Heart right ventricle (tissue), 16 donors: ENCODE measurements at regions not wholly inside any gene's neighbourhood (a gene's known extent, or its start where the extent isn't known, plus 50 kb on each side); places are given as distances from the start of the nearest gene placed in this dataset.
A peak's percentile ranks its signal among the peaks of the same experiment; 100 is the strongest.

ENCODE experiments used
- ATAC-seq, 8 donors: fragments of 200-7000 bp; cut with Tn5 transposase; one replicate each; pipeline ENCODE4 v1.9.1; 2020; ENCODE audit warnings: mild to moderate bottlenecking in 8 of 8, moderate library complexity in 8 of 8, moderate number of reproducible peaks in 1 of 8
- DNase-seq, 2 donors: peaks; one replicate each; pipeline ENCODE4 v3.0.0-alpha.2; 2020
- H3K27ac ChIP-seq, 10 donors: fragments of 200-600 bp; sonication (generic) in 2 of 10; one replicate each; pipeline versions ENCODE4 v1.5.0 to v1.8.0; 2020 to 2022; ENCODE audit warnings: mild to moderate bottlenecking in 3 of 10
- H3K27me3 ChIP-seq, 7 donors: fragments of 200-600 bp; one replicate each; pipeline ENCODE4 v1.8.0; 2021 to 2022; ENCODE audit warnings: mild to moderate bottlenecking in 2 of 7
- H3K36me3 ChIP-seq, 9 donors: fragments of 200-600 bp; sonication (generic) in 1 of 9; one replicate each; pipeline versions ENCODE4 v1.5.0 to v1.8.0; 2020 to 2022; ENCODE audit warnings: mild to moderate bottlenecking in 2 of 9
- H3K4me1 ChIP-seq, 9 donors: fragments of 200-600 bp; sonication (generic) in 1 of 9; one replicate each; pipeline versions ENCODE4 v1.5.0 to v1.8.0; 2020 to 2022; ENCODE audit warnings: mild to moderate bottlenecking in 4 of 9
- H3K4me3 ChIP-seq, 10 donors: fragments of 200-600 bp; sonication (generic) in 2 of 10; one replicate each; pipeline versions ENCODE4 v1.5.0 to v1.8.0; 2020 to 2022; ENCODE audit warnings: mild to moderate bottlenecking in 7 of 10, moderate library complexity in 2 of 10
- H3K9me3 ChIP-seq, 11 donors: fragments of 200-600 bp in 10 of 11; sonication (generic) in 2 of 11; one replicate each; pipeline versions ENCODE4 v1.5.0 to v1.8.0; 2013 to 2022; ENCODE audit warnings: mild to moderate bottlenecking in 2 of 11, control low read depth in 1 of 11, moderate library complexity in 1 of 11
- CTCF ChIP-seq, 9 donors: fragments of 200-600 bp; sonication (generic) in 2 of 9; IDR thresholded peaks; one replicate each; pipeline versions ENCODE4 v1.5.0 to v1.8.0; 2021 to 2022; ENCODE audit warnings: antibody characterized with exemption in 9 of 9, mild to moderate bottlenecking in 5 of 9, moderate library complexity in 1 of 9
- WGBS, 2 donors: extraction: QIAGEN DNeasy Blood & Tissue Kit; methylation state at CpG; one replicate each; pipeline ENCODE4 v1.1.7; 2013; ENCODE audit warnings: inconsistent platforms in 1 of 2; 5-methylcytosine and 5-hydroxymethylcytosine counted together
- intact Hi-C, 10 donors: fragments of 100-400 bp; cut with DNase I; formaldehyde crosslinking; loops; one replicate each; pipeline versions ENCODE4 v1.11.1 to v1.14.2; 2022
- donor health status: Arrhythmogenic right ventricular cardiomyopathy.
- donor health status: ischemic (EF 13 %, LVEDD 7.1; RV severe dilation, severe dysfunction).
- donor health status: healthy with polysubstance abuse.
- donor health status: DM: no; HTN: yes; CAD: no.
- donor health status: DM: no; HTN: no; CAD: no.
- donor health status: ischemic (EF 25% LVEDD 6.9; RV normal size, moderate dysfunction).
- donor health status: ischemic (EF 25% LVEDD 5.7; RV mildly dilated, moderate dysfunction).
- donor health status: healthy.
- donor health status: DM: yes; HTN: yes; CAD: no.
- donor health status: Ischemic cardiomyopathy.
- donor health status: ischemic (EF 35%, LVEDD 5.7; RV mildly dilated, moderate dysfunction).
- donor health status: nonischemic (EF 11% LVEDD 7.7; RV severe dilation, severe dysfunction).
- donor health status: DM: yes; HTN: yes; CAD: no.
- donor health status: PGD.
- donor health status: ischemic (EF 29% LVEDD 5.4; RV normal size, mild dysfunction).
- donor health status: nonischemic (EF 23%, LVEDD 6.1; RV moderate dilation, normal function).

GRCh38 chr4:26139310-26139924 is 181.4 kb upstream of the RBPJ start:
- intact Hi-C loops, result no loop called here
- no peaks in the 10 kb centered on the region for H3K36me3 ChIP-seq
- peaks cover 0 to 35% (median 0%) of the 10 kb centered on the region in 9 donors for H3K4me1 ChIP-seq
- ATAC-seq (no peak), DNase-seq (no peak)
- 80 to 85% methylated on average over 4 of the region's 4 CpGs for WGBS, 2 donors
- H3K27ac ChIP-seq, result no peak overlapping the region
- no peak for TF ChIP-seq CTCF (IDR thresholded peaks at IDR 0.05)
- no peaks in the 10 kb centered on the region for H3K9me3 ChIP-seq
- no peaks in the 10 kb centered on the region for H3K27me3 ChIP-seq
- no peak overlapping the region for H3K4me3 ChIP-seq

GRCh38 chr4:26140150-26140898 is 180.5 kb upstream of the RBPJ start:
- ATAC-seq, result no peak
- no peak for TF ChIP-seq CTCF (IDR thresholded peaks at IDR 0.05)
- H3K4me1 ChIP-seq, result peaks cover 0 to 43% (median 0%) of the 10 kb centered on the region in 9 donors
- H3K9me3 ChIP-seq, result no peaks in the 10 kb centered on the region
- no peak for DNase-seq
- 69 to 81% methylated on average over 8 of the region's 8 CpGs for WGBS, 2 donors
- H3K27ac ChIP-seq, result peak overlapping the region in 1 of 10 donors; percentile 70
- intact Hi-C loops, result no loop called here
- H3K4me3 ChIP-seq, result no peak overlapping the region
- no peaks in the 10 kb centered on the region for H3K36me3 ChIP-seq
- H3K27me3 ChIP-seq, result no peaks in the 10 kb centered on the region

GRCh38 chr4:26141051-26141721 is 179.6 kb upstream of the RBPJ start:
- Histone ChIP-seq H3K27me3 (peaks cover 0 to 3% (median 0%) of the 10 kb centered on the region in 7 donors), H3K4me1 (peaks cover 0 to 45% (median 0%) of the 10 kb centered on the region in 9 donors), H3K4me3 (no peak overlapping the region), H3K9me3 (no peaks in the 10 kb centered on the region), H3K27ac (peak overlapping the region in 4 of 10 donors; percentile 13 to 70 (median 34)), H3K36me3 (no peaks in the 10 kb centered on the region)
- 82 to 87% methylated on average over 8 of the region's 8 CpGs for WGBS, 2 donors
- DNase-seq, result no peak
- ATAC-seq, result peak in 2 of 8 donors; percentile 14 to 51
- TF ChIP-seq CTCF (IDR thresholded peaks at IDR 0.05), result no peak
- intact Hi-C loops, result no loop called here

GRCh38 chr4:26141911-26142638 is 178.7 kb upstream of the RBPJ start:
- no peak for TF ChIP-seq CTCF (IDR thresholded peaks at IDR 0.05)
- H3K4me1 ChIP-seq, result peaks cover 0 to 45% (median 0%) of the 10 kb centered on the region in 9 donors
- H3K9me3 ChIP-seq, result no peaks in the 10 kb centered on the region
- no peak overlapping the region for H3K4me3 ChIP-seq
- H3K27me3 ChIP-seq, result peaks cover 0 to 3% (median 0%) of the 10 kb centered on the region in 7 donors
- DNase-seq (peak in 1 of 2 donors; percentile 12), ATAC-seq (peak; percentile 43 to 88 (median 68))
- H3K27ac ChIP-seq, result peak overlapping the region in 4 of 10 donors; percentile 6 to 70 (median 36)
- 67 to 69% methylated on average over 8 of the region's 8 CpGs for WGBS, 2 donors
- H3K36me3 ChIP-seq, result no peaks in the 10 kb centered on the region
- intact Hi-C loops, result no loop called here
